ENCODE measurements at regions not wholly inside any gene's neighbourhood (a gene's known extent, or its start where the extent isn't known, plus 50 kb on each side); places are given as distances from the start of the nearest gene placed in this dataset.

GRCh38 chr2:20137884-20138283 lies 86.5 kb upstream of the LAPTM4A start:
- no peak overlapping the region for H3K4me3 ChIP-seq
- no peaks in the 10 kb centered on the region for H3K27me3 ChIP-seq (replicated peaks; ENCODE audit: insufficient read depth)
- peaks cover 0 to 7% of the 10 kb centered on the region in 2 donors for H3K4me1 ChIP-seq (ENCODE audit: control insufficient read depth in 1 of 2, low read depth in 2 of 2)
- no peak for DNase-seq (ENCODE audit: low spot score)
- no peaks in the 10 kb centered on the region for H3K9me3 ChIP-seq
- no peak overlapping the region for H3K27ac ChIP-seq
- ATAC-seq (ENCODE audit: insufficient number of reproducible peaks, low FRiP score, low read depth): no peak
- no peaks in the 10 kb centered on the region for H3K36me3 ChIP-seq
- TF ChIP-seq CTCF (IDR thresholded peaks at IDR 0.05): no peak

DNA sequence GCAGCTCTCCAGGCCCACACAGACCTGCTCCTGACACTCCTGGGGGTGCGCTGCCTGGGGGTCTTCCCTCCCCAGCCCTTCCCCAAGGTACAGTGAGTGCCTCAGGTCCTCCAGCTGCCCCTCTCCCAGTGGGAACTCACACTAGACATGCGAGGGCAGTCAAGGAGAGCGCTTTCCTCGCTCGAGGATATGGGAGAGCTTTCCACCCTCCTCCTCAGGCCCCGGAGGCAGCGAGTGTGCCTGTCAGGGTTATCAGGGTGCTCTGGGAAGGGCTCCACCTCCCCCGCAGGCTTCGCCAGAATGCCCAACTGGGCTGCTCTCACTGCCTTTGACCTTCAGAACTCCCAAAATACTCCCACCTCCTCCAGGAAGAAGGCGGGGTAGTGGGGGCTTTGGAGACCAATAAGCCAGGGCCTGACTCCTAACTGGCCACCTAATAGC lies 85.7 kb upstream of the LAPTM4A start:
- Histone ChIP-seq H3K4me3 (no peak overlapping the region), H3K27ac (no peak overlapping the region), H3K27me3 (replicated peaks; ENCODE audit: insufficient read depth) (no peaks in the 10 kb centered on the region), H3K9me3 (no peaks in the 10 kb centered on the region), H3K4me1 (ENCODE audit: control insufficient read depth in 1 of 2, low read depth in 2 of 2) (peaks cover 0 to 7% of the 10 kb centered on the region in 2 donors), H3K36me3 (no peaks in the 10 kb centered on the region)
- no peak for DNase-seq (ENCODE audit: low spot score)
- TF ChIP-seq CTCF (IDR thresholded peaks at IDR 0.05): no peak
- ATAC-seq (ENCODE audit: insufficient number of reproducible peaks, low FRiP score, low read depth): no peak

DNA sequence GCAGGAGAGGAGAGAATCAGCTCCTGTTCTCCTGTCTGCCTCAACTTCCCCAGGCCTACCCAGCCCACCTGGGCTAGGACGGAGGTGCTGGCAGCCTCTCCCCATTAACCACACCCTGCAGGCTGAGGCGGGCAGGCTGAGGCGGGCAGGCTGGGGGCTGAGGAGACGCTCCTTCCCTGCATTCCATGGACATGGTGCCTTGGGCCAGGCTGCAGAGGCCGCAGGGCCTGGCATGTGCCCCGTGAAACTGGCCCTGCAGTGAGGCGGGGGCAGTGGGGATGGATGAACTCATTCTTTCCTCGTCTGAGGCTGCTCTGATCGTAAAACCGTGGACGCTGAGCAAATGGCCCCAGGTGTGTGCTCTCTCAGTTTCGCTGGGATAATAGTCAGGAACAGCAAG lies 84.7 kb upstream of the LAPTM4A start:
- DNase-seq (ENCODE audit: low spot score) (no peak), ATAC-seq (ENCODE audit: insufficient number of reproducible peaks, low FRiP score, low read depth) (no peak)
- no peak for TF ChIP-seq CTCF (IDR thresholded peaks at IDR 0.05)
- Histone ChIP-seq H3K27me3 (replicated peaks; ENCODE audit: insufficient read depth) (no peaks in the 10 kb centered on the region), H3K36me3 (no peaks in the 10 kb centered on the region), H3K9me3 (no peaks in the 10 kb centered on the region), H3K4me3 (no peak overlapping the region), H3K4me1 (ENCODE audit: control insufficient read depth in 1 of 2, low read depth in 2 of 2) (peaks cover 0 to 5% of the 10 kb centered on the region in 2 donors), H3K27ac (no peak overlapping the region)

DNA sequence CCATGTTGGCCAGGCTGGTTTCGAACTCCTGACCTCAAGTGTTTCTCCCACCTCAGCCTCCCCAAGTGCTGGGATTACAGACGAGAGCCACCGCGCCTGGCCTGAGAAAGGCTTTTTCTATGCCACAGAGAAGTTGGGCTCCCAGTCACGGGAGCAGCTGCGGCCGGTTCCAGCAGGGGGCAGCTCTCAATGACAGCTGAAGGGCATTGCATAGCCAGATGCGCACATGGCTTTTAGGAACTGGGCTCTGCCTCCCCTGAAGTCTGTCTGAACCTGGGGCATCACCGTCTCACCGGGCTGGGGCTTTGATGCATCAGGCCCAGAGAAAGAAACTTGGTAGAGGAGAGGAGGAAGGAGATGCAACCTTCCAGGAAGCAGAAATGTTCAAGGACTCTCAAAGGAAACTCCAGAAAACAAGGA lies 84.2 kb upstream of the LAPTM4A start:
- Histone ChIP-seq H3K27me3 (replicated peaks; ENCODE audit: insufficient read depth) (no peaks in the 10 kb centered on the region), H3K27ac (no peak overlapping the region), H3K4me3 (no peak overlapping the region), H3K9me3 (no peaks in the 10 kb centered on the region), H3K4me1 (ENCODE audit: control insufficient read depth in 1 of 2, low read depth in 2 of 2) (no peaks in the 10 kb centered on the region), H3K36me3 (no peaks in the 10 kb centered on the region)
- peak; percentile 62 for TF ChIP-seq CTCF (IDR thresholded peaks at IDR 0.05)
- ATAC-seq (ENCODE audit: insufficient number of reproducible peaks, low FRiP score, low read depth) (no peak), DNase-seq (ENCODE audit: low spot score) (no peak)

DNA sequence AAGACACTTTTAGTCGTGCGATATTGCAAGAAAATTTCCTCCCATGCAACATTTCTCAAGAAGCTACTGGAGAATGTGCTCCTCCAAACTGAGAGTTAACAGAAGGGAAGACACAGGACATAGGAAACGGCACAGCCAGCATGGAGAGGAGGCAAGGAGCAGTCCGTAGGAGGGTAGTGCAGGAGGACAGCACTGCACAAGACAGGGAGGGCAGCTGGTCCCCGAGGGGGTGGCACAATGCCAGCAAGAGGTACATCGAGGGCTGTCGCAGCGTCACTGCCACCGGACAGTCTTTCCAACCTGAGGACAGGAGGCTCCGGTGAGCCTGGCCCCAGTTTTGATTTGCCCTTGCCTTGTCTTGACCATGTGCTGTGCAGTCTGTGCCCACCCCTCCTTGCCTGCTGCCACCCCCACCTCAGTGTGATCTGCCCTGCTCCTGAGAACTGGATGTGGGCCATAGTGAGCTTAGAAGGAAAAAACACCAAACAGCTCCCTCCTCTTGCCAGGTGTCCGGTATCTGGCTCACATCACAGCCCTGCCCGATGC lies 81.6 kb upstream of the LAPTM4A start:
- no peaks in the 10 kb centered on the region for H3K36me3 ChIP-seq
- DNase-seq (ENCODE audit: low spot score) (no peak), ATAC-seq (ENCODE audit: insufficient number of reproducible peaks, low FRiP score, low read depth) (no peak)
- H3K4me1 ChIP-seq (ENCODE audit: control insufficient read depth in 1 of 2, low read depth in 2 of 2): no peaks in the 10 kb centered on the region
- TF ChIP-seq CTCF (IDR thresholded peaks at IDR 0.05): no peak
- H3K27ac ChIP-seq: no peak overlapping the region
- no peaks in the 10 kb centered on the region for H3K9me3 ChIP-seq
- H3K27me3 ChIP-seq (replicated peaks; ENCODE audit: insufficient read depth): no peaks in the 10 kb centered on the region
- H3K4me3 ChIP-seq: no peak overlapping the region

All from thoracic aorta (tissue), 2 donors.